Fibroblast of skin of right biceps (primary cell): ENCODE measurements at regions not wholly inside any gene's neighbourhood (a gene's known extent, or its start where the extent isn't known, plus 50 kb on each side); places are given as distances from the start of the nearest gene placed in this dataset.
"Not testable (repeated sequence)": the region's sequence is repeated elsewhere in the genome, so short reads cannot be mapped to it uniquely, and the experiment has no call there.

Source experiments
- DNase-seq: peaks from one replicate; pipeline ENCODE4 v3.0.0-alpha.2; 2013

DNA sequence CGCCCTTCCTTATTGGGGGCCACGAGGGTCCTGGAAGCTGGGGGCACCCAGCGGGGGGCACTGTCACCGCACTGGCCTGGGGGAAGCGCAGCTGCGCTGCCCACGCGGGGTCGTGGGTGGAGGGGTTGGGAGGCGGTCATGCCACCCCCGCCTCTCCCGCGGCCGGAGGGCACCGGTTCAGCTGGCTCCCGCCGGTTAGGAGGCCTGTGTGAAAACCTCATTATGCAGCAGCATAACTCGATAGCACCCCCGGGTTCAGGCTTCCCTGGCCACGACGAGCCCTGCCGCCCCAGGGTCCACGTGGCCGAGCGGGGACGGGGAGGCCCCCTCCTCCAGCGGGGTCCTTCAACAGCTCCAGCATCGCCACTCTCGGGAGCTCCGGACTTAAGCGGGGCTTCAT lies 91.2 kb upstream of the ERCC6L2 start:
- no peak for DNase-seq

DNA sequence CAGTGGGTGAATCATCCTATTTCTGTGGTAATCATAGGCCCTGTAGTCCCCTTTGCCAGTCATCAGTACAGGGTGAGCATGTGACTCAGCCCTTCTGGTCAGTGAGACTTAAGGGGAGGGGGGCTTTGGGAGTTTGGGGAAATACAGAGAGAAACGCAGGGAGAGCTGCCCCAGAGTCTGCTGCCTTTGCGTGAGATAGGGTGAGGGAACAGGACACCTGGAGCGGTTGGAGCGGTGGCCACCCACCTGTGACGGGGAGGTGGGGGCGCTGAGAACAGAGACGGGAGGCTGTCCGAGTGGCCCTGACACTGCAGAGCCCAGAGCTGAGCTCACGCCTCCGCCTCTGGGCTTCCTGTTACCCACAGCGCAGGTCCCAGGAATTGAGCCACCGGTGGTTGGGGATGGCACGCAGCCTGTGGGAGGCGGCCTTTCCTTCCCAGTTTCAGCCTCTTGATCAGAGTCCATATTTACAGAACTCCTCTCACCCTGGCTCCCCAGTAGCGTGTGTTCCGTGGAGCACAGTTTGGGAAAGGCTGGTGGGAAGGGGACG lies 92.0 kb upstream of the ERCC6L2 start:
- DNase-seq, result peak; percentile 63

DNA sequence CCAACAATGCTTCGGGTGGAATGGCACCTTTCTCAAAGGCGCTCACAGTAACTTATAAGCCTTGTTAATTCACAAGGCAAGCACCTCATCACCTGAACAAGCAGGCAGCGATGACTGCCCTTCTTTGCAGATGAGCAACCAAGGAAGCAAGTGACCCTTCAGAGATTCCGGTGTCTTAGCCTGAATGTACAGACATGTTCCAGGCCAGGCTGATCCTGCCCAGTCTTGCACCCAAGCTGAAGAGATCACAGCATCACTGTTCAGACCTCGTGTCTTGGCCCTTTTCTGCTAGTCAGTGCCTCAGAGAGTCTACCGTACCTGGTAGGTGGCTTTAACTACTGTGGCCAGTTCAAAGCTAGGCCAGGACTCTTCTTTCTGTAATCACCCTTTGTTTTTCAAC lies 94.7 kb upstream of the ERCC6L2 start:
- DNase-seq, result no peak

DNA sequence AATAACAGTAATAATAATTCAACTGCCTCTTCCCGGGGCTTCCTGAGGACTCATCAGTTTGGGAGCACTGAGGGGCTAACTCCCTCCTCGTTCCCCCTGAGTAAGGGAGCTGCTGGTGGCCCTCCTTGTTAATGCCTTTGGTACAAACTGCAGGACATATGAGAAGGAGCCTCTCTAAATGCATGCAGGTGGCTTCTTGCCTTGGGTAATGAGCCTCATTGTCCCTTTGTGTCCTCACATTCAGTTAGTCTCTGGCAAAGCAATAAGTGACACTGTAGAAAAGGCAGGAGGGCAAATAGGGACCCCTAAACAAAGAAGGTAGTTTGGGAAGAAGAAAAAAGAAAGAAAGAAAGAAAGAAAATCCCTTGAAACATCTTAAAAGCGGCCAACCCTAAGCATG lies 95.4 kb upstream of the ERCC6L2 start:
- no peak for DNase-seq

DNA sequence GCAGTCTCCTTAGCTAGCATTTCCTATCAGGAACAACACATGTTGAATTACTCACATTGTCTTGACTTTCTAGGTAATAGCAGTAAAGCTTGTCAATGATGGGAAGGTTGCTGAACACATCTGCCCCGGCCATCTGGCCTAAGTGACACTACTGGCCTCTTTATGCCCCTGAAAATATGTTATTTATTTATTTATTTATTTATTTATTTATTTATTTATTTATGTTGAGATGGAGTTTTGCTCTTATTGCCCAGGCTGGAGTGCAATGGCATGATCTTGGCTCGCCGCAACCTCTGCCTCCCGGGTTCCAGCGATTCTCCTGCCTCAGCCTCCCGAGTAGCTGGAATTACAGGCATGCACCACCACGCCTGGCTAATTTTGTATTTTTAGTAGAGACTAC lies 95.9 kb upstream of the ERCC6L2 start:
- DNase-seq, result not testable (repeated sequence)

DNA sequence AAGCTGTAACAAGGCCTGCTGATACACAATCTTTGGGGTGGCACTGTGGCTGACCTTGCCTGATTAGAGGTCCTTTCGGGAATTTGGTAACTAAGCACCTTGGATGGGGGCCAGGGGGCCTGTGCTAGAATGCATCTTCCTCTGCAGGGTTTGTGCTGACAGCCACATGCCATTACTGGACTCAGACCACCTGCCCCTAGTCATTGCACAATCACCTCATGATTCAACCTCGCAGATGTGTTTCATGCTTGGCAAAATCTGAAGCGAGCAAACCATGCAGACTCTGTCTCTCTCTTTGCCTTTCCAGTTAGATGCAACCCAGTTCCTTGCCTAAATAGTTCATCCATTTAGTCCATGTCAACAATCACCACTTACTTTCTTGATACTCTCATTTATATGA lies 96.5 kb upstream of the ERCC6L2 start:
- DNase-seq, result peak; percentile 73

DNA sequence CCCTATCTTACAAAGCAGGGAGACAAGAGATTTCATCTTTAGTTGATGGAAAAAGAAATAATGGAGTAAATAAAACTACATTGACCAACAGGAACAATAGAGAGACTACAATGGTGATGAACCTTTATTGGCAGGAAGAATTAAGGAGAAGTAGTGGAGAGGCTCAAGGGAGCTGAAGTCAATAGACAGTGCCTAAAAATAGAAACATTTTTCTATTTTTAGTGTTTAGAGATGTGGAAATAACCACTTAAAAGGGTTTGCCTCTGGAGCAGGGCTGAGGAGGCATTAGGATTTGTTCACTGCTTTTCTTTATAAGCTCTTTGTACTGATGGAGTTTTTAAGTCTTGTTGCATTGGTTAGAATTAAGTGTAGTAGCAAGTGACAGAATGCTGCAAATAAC lies 98.4 kb upstream of the ERCC6L2 start:
- no peak for DNase-seq

DNA sequence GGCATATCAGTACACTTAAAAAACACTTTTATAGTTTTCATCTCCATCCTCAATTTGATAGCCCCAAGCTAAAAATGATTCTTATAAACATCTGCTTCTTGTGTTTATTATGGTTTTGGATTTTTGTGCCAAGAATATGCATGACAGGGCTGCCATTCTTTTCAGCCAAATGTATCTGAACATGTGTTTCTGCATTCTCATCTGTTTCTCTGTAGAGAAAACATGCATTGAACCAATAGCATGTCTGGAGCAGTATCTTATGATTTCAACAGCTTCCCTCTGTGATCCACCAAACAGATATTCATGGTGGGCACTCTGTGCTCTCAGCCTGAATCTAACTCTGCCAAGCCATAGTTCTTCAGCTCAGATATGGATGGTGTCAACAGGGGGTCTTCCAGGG lies 99.3 kb upstream of the ERCC6L2 start:
- DNase-seq, result no peak

DNA sequence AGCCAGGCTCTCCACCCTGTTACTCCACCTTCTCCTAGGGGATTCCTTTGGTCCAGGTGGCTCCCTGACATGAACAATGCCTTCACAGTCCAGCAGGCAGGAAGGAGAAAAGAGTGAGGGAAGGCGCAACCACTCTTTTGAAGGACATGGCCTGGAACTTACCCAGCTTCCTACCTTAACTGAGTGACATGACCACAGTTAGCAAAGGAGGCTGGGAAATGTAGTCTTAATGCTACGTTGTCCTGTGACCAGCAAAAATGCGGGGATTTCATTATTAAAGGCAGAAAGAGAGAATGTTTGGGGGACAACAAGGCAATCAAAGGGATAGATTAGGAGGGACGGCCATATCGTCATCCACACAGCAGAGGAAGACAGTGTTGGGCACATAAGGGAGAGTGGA lies 100.3 kb upstream of the ERCC6L2 start:
- DNase-seq, result no peak

DNA sequence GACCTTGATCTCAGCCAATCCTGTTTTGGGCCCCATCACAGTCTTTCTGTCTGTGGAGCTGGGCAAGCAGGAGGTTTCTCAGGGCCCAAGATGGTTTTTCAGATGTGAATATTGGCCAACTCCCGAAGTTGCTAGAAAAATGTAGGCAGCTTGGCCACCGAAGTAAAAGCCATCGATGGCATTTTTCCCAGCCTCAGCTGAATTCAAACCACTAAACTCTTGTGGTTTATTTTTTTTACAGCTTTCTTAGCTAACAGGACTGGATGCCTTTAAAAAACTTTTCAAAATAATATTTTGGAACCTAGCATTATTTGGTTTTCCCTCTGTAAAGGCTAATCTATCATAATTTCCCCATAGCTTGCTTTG lies 102.5 kb upstream of the ERCC6L2 start:
- peak; percentile 61 for DNase-seq

DNA sequence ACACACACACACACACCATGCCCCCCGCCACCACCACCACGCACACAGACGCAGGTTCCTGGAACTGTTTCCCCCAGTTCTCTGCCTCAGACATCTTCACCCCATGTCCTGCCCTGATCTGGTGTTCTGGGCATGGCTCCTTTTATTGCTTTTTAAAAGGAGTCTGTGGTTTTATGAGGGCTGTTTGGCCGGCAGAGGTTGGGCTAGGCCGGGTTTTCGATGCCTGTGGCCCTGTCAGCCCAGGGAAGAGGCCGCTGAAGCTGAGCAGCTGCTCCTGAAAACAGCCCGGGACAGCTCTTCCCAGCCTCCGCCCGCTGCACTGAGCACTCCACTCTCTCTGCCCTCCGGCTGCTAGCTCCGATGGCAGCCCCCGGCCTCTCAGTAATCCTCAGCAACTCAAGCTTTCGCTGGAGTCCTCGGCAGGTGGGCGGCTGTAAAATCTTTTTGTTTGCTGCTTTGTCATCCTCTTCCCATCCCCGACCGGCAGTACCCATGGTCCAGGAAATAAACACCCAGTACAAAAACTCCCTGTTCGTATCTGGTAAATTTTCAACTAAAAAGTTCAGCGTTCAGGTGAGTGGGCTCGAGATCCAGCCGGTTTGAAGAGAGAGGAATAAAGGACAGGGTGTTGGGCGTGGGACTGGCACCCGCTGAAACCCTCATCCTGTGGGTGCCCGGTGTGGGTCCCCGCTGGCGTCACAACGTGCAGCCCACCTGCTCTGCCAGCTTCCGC lies 103.0 kb upstream of the ERCC6L2 start:
- no peak for DNase-seq

DNA sequence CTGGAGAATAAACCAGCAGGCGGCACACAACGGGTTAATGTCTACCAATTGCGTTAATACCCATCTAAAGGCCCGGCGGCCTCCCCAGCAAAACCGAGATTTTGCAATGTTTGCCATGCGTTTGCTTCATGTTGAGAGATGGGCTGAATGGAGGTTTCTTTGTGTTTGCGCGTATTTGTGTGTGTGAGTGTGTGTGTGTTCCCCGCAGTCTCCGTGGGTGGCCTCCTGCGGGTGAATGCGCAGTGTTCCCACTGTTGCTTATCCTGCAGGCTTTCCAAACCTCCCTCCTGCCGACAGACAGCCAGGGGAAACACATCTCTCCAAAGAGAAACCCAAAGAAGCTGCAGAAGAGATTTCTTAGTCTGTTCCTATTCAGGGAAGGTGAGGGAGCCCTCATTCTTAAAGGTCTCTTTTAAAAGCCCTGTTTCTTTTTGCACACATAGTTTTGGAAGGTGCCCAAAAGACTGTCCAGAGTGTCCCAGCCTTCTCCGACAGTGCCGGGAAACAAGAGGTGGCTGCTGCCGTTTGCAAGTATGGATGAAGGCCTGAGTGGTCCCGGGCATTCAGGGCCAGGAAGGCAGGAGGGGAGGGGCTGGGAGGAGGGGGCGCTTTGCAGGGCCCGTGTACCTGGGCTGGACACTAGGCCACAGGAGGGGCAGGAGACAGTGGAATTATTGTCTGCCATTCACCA lies 103.8 kb upstream of the ERCC6L2 start:
- peak; percentile 55 for DNase-seq

DNA sequence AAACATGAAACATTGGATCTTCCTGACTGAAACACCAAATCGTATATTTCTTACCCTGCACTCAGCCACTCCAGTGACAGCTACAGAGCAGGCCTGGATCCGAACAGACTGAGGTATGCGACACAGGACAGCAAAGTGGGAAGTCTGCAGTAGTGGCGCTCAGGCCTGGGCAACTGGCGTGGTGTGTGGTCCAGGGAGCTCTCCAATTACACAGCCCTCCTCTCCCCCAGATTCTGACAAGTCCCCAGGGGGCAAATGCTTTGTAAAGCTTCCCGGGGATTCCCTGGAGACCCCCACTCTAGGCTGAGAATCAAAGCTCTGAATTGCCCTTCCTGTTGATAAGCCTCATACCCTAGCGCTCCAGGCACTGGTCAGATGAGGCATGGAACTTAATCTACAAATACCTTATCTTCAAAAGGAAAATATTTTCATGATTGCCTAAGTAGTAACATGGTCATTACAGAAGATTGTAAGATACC lies 104.8 kb upstream of the ERCC6L2 start:
- DNase-seq, result peak; percentile 12

DNA sequence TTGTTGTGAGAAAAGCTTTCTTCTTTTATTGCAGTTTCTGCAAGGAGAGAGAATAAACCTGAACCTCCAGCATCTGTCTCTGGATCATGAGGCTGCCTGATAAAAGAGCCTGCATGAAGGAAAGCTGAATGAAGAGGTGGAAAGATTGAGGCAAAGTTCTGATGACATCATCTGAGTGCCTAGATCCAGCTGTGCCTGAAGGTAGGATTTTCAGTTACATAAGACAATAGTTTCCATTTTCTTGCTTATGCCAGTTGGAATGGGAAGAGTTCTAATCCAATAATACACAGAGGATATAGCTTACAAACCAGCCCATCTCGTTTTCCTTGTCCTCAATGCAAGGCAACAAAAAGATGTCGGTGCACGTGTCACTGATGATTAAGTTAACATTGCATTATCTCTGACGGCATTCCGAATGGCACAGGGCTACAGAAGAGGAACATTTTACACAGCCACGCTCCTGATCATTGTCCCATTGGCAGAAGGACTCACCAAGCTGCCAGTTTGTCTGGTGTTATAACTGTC lies 105.5 kb upstream of the ERCC6L2 start:
- no peak for DNase-seq

DNA sequence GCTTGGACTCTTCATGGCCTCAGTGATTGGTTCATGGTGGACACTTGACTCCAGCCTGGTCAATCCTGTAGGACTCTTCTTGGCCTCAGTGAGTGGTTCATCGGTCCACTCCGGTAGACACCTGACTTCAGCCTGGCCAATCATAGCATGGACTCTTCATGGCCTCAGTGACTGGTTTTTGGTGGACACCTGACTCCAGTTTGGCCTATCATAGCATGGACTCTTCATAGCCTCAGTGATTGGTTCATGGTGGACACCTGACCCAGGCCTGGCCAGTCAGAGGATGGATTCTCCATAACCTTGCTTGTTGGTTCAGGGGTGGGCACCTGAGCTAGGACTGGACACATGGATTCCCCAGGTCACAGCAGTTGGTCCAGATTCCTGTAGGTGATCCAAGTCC lies 106.0 kb upstream of the ERCC6L2 start:
- no peak for DNase-seq

DNA sequence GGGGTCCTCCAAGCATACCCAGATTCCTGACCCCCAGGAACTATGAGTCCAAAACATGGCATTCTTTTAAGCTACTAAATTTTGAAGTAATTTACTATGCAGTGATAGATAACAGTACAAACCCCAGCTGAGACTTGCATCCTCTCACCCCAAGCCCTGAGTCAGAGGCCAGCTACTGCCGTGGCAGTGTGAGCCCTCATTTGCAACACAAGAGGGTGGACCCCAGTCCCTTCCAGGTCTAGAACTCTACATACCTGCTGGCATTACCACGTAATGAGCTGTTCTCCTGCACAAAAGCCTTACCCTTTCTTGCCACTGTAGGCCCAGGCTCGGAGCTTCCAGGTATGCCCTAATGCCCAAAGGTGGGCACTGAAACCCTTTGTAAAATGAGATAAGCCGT lies 108.6 kb upstream of the ERCC6L2 start:
- no peak for DNase-seq

DNA sequence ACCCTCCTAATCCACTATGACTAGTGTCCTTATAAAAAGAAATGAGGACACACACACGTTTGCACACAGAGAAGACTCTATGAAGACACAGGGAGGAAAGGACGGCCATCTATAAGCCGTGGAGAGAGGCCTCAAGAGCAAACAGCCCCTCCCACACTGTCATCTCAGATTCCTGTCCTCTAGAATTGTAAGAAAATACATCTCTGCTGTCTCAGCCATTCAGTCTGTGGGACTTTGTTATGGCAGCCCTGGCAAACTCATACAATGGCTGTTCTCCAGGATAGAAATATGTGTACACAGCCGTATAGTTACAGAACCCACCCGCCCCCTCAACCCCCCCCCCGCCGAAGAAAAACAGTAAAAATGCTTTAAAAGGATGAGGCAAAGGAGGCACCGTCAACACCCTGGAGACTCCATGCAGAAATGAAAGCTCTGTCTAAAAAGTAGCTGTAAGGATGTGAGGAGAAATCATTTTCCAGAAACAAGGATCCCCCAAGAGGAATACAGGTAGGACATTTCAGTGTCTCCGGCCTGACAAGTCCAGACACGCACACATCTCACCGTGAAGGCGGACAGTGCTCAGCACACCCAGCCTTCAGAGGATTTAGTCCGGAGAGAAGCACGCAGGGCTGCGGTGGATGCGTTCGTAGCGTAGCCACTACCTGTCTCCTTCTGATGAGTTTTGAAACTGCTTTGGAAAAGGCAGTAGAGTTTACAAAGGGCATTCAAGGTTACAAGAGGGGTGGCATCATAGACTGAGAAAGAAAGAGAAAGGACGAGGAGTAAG lies 110.8 kb upstream of the ERCC6L2 start:
- DNase-seq, result no peak

DNA sequence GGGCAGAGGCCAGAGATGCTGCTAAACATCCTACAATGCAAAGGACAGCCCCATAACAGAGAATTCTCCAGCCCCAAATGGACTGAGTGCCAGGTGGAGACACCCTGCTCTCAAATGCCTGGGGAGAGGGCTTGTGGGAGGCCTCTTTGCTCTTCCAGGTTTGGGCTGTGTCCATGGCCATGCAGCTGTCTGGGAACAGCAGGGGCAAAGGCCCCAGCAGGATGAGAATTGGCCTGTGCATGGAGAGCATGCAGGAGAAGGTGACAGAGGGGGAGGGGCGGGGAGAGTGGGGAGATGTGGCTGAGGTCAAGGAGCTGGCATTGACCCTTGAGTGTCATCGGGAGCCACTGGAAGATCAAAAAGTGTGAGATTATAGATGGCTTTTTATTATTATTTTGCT lies 111.5 kb upstream of the ERCC6L2 start:
- DNase-seq, result no peak

DNA sequence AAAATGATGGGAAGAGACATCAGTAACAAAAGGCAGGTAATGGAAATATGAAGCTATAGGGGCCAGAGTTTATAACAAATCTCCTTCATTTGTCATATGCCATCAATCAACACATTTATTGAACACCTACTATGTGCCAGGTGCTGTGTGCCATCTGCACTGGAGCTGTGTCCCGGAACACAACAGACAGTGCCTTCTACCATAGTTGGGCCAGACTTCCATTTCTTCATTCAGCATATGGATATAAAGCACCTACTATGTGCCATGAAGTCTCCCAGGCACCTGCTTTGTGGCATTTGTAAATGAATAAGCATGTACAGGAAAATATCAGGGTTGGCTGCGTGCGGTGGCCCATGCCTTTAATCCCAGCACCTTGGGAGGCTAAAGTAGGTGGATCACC lies 112.5 kb upstream of the ERCC6L2 start:
- DNase-seq, result no peak

DNA sequence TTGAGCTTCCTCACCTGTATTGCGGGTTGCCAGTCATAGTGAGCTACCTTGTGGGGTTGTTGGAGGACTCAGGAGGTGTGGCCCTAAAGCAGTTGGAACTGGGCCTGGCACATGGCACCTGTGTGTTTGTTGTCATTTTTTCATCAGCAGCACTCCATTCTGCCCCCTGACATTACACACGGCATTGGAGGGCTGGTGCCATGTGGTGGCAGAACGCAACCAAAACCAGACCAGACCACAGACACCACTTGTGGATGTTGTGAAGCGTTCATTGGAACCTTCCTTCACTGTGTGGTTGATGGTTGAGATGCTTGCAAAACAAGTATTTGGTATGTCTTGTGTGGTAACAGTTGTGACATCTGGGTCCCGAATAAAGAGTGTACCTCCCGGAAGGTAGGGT lies 113.2 kb upstream of the ERCC6L2 start:
- DNase-seq, result no peak

DNA sequence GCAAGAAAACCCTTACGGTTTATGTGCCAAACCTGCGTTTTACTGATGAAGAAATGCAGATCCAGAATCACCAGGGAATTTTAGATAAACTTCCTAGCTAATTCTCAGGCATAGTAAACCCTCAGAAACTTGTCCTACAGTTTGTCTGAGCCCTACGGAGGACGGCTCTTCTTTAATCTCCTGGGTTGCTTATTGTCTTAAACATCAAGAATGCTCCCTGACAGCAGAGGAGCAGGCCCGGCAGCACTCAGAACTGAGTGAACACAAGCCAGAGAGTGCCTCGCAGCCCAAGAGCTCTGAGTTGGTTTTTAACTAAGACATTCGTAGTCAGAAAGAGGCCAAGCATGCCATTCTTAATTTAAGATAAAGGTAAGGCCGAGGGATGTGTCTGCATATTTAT lies 114.7 kb upstream of the ERCC6L2 start:
- no peak for DNase-seq

DNA sequence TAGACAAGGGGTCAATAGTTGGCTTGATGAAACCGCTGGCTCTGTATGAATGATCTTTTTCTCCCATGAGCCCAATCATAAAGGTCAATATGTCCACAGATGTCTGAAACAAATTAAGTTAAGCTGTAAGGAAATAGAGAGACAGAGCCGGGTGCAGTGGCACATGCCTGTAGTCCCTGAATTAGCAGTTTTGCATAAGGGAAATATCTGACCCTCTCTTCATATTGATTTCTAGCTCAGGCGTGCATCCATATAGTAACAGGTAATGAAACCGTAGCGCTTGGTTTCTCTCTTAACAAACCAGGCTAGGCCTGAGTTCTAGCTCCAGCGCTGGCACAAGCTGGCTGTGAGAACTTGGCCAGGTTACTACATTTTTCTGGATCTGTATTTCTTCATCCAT lies 118.1 kb upstream of the ERCC6L2 start:
- DNase-seq, result no peak

DNA sequence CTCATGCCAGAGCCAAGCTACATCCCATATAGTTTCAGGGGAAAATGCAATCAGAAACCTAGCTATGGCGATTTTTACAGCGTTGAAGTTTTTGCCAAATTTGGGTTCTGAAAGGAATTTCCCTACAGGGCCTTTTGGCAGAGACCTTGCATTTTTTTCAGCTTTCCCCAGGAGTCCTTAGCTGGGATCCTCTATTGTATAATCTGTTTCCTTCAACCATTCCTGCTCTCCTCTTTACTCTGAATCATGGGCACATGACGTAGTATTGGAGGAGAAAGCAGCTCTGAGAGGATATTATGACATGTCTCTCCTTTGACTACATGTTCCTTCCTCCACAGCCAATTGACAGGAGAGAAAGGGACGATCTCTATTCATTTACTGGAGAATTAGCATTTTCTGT lies 118.5 kb upstream of the ERCC6L2 start:
- DNase-seq, result peak; percentile 80
